ENCODE measurements at regions not wholly inside any gene's neighbourhood (a gene's known extent, or its start where the extent isn't known, plus 50 kb on each side); places are given as distances from the start of the nearest gene placed in this dataset.

DNA sequence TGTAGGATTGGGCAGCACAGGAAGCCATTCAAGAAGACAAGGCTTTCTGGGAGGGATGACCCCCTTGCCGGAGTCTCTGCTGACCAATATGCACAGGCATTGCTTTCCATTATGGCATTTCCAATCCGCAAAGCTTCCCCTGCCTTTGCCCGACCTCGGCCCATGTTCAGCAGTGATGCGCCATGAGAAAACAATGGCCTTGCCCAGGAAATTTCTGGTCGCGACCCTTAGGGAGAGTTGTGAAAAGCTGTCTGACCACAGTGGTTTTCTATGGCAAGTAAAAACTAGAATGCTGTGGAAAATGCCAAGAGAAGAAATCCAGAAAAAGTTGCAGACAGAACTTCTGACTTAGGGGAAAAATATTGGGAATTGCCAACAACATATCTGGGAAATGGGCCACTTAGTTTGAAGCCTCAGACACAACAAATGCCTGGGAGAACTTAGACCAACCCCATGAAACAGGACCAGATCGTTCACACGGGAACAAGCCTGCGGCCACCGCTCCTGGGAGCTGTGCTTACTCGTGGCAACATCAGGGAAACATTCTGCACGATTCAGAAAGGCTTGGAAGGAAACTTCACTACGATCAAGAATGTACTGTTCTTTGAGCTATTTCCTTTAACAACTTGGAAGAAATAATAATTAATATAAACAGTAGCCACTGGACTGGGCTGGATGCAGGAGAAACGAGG is 512.4 kb downstream of the TNS3 start:
- H4K20me1 ChIP-seq (ENCODE audit: control insufficient read depth, insufficient read depth, low read length, poor library complexity, severe bottlenecking) = no peaks in the 10 kb centered on the region
- no peaks in the 10 kb centered on the region for H3K4me1 ChIP-seq (ENCODE audit: control insufficient read depth in 2 of 2, insufficient read depth in 2 of 2, low read length in 2 of 2)
- no peak overlapping the region for H2AFZ ChIP-seq (ENCODE audit: insufficient read depth, low read depth, low read length, poor library complexity, severe bottlenecking)
- 92% methylated on average over 13 of the region's 15 CpGs for WGBS (ENCODE audit: insufficient coverage)
- intact Hi-C loops (cut with micrococcal nuclease) = no loop called here
- POLR2A ChIA-PET = no interaction called here
- H3K36me3 ChIP-seq (replicated peaks in 1 of 2; ENCODE audit: control extremely low read depth in 1 of 2, control insufficient read depth in 1 of 2, extremely low read depth in 1 of 2, insufficient read depth in 2 of 2, low read length in 1 of 2) = no peaks in the 10 kb centered on the region
- ATAC-seq (ENCODE audit: low read depth) = no peak
- H3K4me2 ChIP-seq (replicated peaks; ENCODE audit: low read depth, low read length, poor library complexity, severe bottlenecking) = no peak overlapping the region
- Mint-ChIP-seq H3K27ac (no peak overlapping the region), H3K4me1 (no peaks in the 10 kb centered on the region), H3K9me3 (ENCODE audit: insufficient read depth) (no peaks in the 10 kb centered on the region), H3K4me3 (no peak overlapping the region), H3K27me3 (peaks cover 27% of the 10 kb centered on the region)
- H3K9ac ChIP-seq (ENCODE audit: low read length) = no peak overlapping the region
- TF ChIP-seq EZH2 (IDR thresholded peaks at IDR 0.05; ENCODE audit: borderline replicate concordance, insufficient read depth, low read depth, low read length, poor library complexity, severe bottlenecking) = no peak
- TF ChIP-seq, protein P1, sequence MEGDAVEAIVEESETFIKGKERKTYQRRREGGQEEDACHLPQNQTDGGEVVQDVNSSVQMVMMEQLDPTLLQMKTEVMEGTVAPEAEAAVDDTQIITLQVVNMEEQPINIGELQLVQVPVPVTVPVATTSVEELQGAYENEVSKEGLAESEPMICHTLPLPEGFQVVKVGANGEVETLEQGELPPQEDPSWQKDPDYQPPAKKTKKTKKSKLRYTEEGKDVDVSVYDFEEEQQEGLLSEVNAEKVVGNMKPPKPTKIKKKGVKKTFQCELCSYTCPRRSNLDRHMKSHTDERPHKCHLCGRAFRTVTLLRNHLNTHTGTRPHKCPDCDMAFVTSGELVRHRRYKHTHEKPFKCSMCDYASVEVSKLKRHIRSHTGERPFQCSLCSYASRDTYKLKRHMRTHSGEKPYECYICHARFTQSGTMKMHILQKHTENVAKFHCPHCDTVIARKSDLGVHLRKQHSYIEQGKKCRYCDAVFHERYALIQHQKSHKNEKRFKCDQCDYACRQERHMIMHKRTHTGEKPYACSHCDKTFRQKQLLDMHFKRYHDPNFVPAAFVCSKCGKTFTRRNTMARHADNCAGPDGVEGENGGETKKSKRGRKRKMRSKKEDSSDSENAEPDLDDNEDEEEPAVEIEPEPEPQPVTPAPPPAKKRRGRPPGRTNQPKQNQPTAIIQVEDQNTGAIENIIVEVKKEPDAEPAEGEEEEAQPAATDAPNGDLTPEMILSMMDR (IDR thresholded peaks at IDR 0.05) = no peak
- CTCF ChIA-PET = no interaction called here
- no peak for DNase-seq
- H3K27me3 ChIP-seq (replicated peaks in 1 of 4; ENCODE audit: control extremely low read depth in 1 of 4, control insufficient read depth in 3 of 4, insufficient read depth in 4 of 4, low read length in 3 of 4) = no peaks in the 10 kb centered on the region
- H3K4me3 ChIP-seq (ENCODE audit: control extremely low read depth in 1 of 5, extremely low read depth in 1 of 5, insufficient read depth in 1 of 5, low read depth in 2 of 5, low read length in 4 of 5) = no peak overlapping the region
- no peaks in the 10 kb centered on the region for H3K79me2 ChIP-seq (ENCODE audit: control insufficient read depth, insufficient read depth, low read length)
- no peaks in the 10 kb centered on the region for H3K9me3 ChIP-seq (ENCODE audit: control extremely low read depth in 1 of 3, control insufficient read depth in 2 of 3, insufficient read depth in 1 of 3, low read length in 2 of 3)
- H3K27ac ChIP-seq (ENCODE audit: low read length in 2 of 2) = no peak overlapping the region

DNA sequence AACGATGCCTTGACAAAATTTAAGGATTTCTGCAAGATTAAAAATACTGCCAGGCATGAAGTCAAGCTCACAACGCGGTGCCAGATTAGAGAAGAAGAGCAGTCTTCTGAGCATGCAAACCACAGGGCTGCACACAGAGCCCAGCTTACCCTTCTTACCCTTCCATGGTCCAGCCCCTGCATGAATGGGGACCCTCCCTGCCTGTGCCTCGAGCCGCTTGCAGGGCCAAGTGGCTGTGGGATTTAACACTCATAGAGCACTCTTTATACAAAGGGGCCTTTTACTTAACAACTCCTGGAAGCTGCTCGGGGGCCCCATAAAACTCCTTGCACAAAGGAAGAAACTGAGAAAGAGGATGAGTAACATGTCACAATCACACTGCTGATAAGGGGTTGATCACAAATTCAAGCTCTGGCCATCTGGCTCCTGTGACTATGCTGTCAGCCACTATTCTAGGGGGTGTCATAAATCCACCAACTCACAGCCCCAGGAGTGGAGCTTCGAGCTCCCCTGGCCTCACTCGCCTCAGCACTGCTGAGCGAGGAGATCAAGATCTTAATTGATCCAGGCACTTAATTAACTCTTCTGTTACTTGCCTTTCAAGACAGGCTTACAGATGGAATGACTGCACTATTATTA is 514.8 kb downstream of the TNS3 start:
- DNase-seq (no peak), ATAC-seq (ENCODE audit: low read depth) (no peak)
- Mint-ChIP-seq H3K4me3 (no peak overlapping the region), H3K27me3 (peaks cover 32% of the 10 kb centered on the region), H3K9me3 (ENCODE audit: insufficient read depth) (no peaks in the 10 kb centered on the region), H3K4me1 (no peaks in the 10 kb centered on the region), H3K27ac (no peak overlapping the region)
- Histone ChIP-seq H3K4me1 (ENCODE audit: control insufficient read depth in 2 of 2, insufficient read depth in 2 of 2, low read length in 2 of 2) (no peaks in the 10 kb centered on the region), H3K9me3 (ENCODE audit: control extremely low read depth in 1 of 3, control insufficient read depth in 2 of 3, insufficient read depth in 1 of 3, low read length in 2 of 3) (no peaks in the 10 kb centered on the region), H3K27me3 (replicated peaks in 1 of 4; ENCODE audit: control extremely low read depth in 1 of 4, control insufficient read depth in 3 of 4, insufficient read depth in 4 of 4, low read length in 3 of 4) (peaks cover 0 to 2% (median 0%) of the 10 kb centered on the region in 4 experiments), H3K4me3 (ENCODE audit: control extremely low read depth in 1 of 5, extremely low read depth in 1 of 5, insufficient read depth in 1 of 5, low read depth in 2 of 5, low read length in 4 of 5) (no peak overlapping the region), H3K79me2 (ENCODE audit: control insufficient read depth, insufficient read depth, low read length) (no peaks in the 10 kb centered on the region), H4K20me1 (ENCODE audit: control insufficient read depth, insufficient read depth, low read length, poor library complexity, severe bottlenecking) (no peaks in the 10 kb centered on the region), H3K36me3 (replicated peaks in 1 of 2; ENCODE audit: control extremely low read depth in 1 of 2, control insufficient read depth in 1 of 2, extremely low read depth in 1 of 2, insufficient read depth in 2 of 2, low read length in 1 of 2) (no peaks in the 10 kb centered on the region), H3K27ac (ENCODE audit: low read length in 2 of 2) (no peak overlapping the region), H2AFZ (ENCODE audit: insufficient read depth, low read depth, low read length, poor library complexity, severe bottlenecking) (no peak overlapping the region), H3K4me2 (replicated peaks; ENCODE audit: low read depth, low read length, poor library complexity, severe bottlenecking) (no peak overlapping the region), H3K9ac (ENCODE audit: low read length) (no peak overlapping the region)
- intact Hi-C loops (cut with micrococcal nuclease) = no loop called here
- ChIA-PET CTCF (no interaction called here), POLR2A (no interaction called here)
- TF ChIP-seq, protein P1 (IDR thresholded peaks at IDR 0.05) = no peak
- TF ChIP-seq EZH2 (IDR thresholded peaks at IDR 0.05; ENCODE audit: borderline replicate concordance, insufficient read depth, low read depth, low read length, poor library complexity, severe bottlenecking) = no peak
- 86% methylated on average over 6 of the region's 9 CpGs for WGBS (ENCODE audit: insufficient coverage)
